GM19467 (cell line): ENCODE measurements at regions not wholly inside any gene's neighbourhood (a gene's known extent, or its start where the extent isn't known, plus 50 kb on each side); places are given as distances from the start of the nearest gene placed in this dataset.
"Not testable (repeated sequence)": the region's sequence is repeated elsewhere in the genome, so short reads cannot be mapped to it uniquely, and the experiment has no call there.

Experiments used
- ATAC-seq: cut with Tn5 transposase; IDR thresholded peaks from one replicate; pipeline ENCODE4 v1.9.1; 2021; ENCODE audit warnings: mild to moderate bottlenecking, moderate library complexity; ENCODE audit not compliant: unreplicated experiment

- ATAC-seq: no peak
These were observed 72.1 kb upstream of the PMEPA1 start for GRCh38 chr20:57781901-57782300.

DNA sequence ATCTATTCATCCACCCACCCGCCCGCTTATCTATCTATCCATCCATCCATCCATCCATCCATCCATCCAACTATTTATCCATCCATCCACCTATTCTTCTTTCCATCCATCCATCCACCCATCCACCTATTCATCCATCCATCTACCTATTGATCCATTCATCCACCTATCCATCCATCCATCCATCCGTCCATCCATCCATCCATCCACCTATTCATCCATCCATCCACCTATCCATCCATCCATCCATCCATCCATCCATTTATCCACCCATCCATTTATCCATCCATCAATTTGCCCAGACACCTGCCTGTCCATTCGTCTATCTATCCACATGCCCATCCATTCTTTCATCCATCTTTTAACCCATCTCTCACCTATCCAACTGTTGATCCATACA lies 71.1 kb upstream of the PMEPA1 start:
- no peak for ATAC-seq

GRCh38 chr20:57780398-57780797 lies 70.6 kb upstream of the PMEPA1 start:
- no peak for ATAC-seq

GRCh38 chr20:57779401-57780003 lies 69.7 kb upstream of the PMEPA1 start:
- ATAC-seq: no peak

DNA sequence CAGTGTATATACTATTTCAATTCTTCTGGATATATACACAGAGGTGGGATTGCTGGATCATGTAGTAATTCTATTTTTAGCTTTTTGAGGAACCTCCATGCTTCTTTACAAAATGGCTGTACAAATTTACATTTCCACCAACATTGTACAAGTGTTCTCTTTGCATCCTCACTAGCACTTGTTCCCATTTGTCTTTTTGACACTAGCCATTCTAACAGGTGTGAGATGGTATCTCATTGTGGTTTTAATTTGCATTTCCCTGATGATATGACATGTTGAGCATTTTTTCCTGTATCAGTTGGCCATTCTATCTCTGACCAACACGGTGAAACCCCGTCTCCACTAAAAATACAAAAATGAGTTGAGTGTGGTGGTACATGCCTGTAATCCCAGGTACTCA lies 68.1 kb upstream of the PMEPA1 start:
- no peak for ATAC-seq

DNA sequence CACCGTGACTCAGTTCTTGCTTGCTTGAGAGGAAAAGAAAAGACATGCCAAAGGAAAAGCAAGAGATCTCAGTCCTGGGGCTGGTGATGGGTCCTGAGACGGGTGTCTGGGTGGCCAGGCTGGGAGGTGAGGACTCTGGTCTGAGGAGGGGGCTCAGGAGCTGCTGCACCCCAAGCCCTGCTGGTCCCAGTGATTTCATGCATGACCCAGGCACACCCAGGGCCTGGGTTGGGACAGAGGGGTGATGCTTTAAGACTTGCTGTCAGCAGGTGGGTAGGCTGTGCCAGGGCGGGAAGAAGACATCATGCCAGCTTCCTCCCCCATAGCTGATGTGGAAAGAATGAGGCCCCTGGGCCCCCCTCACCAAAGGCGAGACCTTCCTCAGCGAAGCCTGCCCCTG lies 65.1 kb upstream of the PMEPA1 start:
- no peak for ATAC-seq

DNA sequence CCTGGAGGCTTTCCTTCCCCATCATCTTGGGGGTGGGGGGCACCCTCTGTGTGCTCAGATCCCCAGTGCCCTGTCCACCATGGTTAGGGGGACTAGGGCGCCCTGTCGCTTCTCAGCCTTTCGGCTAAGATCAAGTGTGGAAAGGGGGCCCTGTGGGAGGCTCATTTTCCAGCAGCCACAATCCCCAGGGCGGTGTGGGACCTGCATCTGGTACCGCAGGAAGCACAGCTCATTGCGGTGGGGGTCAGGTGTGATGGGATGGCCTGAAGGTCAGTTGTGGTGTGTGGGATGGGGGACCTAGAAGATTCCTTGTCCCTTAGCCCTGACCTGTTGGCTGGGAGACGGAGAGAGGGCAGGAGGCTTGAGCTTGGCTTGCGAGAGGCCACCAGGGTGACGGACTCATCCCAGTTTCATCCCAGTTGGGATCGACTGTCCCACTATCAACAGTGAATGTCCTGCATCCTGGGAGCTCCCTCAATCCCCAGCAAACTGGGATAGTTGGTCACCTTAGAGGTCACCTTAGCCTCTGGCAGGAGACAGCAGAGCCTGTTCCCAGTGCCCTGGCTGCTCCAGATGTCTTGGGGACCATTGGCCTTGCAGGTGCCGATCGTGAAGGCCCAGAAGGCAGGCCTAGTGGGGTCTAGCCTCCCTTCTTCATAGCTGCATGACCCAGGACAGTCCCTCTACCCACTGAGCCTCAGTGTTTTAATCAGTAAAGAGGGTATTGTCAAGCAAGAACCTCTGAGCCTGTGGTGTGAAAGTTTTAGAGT lies 64.5 kb upstream of the PMEPA1 start:
- no peak for ATAC-seq

GRCh38 chr20:57773059-57773815 lies 63.4 kb upstream of the PMEPA1 start:
- ATAC-seq: no peak

- no peak for ATAC-seq
These were observed 62.6 kb upstream of the PMEPA1 start for GRCh38 chr20:57772349-57772964.

DNA sequence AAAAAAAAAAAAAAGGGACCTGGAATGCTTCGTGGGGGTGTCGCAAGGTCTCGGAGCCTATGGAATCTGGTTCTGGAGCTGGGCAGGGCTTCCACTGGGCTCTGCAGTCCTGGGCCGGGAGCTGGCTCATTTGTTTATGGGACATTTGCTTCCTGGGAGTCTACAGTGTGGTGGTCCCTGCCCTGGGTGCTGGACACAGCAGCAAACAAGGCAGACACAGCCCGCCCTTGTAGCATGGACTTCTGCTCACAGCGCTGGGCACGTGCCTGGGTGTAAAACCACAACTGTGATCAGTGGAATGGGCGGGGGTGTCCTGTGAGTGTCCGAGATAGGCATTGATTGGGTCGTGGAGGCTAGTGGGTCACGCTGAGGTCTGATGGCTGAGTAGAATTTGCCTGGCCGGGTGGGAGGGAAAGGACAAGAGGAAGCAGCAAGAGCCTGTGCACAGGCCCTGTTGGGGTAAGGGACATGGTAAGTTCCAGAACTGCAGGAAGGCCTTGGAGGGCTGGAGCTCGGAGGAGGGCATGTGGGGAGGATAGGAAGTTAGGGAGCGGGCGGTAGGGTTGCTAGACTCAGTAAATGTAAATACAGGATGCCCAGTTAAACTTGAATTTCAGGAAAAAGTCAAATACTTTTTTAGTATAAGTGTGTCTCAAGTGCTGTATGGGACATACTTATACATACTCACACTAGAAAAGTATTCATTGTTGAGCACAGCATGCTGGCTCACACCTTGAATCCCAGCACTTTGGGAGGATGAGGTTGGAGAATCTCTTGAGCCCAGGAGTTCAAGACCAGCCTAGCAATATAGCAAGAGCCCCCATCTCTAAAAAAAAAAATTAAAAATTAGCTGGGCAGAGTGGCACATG lies 61.3 kb upstream of the PMEPA1 start:
- ATAC-seq: no peak

DNA sequence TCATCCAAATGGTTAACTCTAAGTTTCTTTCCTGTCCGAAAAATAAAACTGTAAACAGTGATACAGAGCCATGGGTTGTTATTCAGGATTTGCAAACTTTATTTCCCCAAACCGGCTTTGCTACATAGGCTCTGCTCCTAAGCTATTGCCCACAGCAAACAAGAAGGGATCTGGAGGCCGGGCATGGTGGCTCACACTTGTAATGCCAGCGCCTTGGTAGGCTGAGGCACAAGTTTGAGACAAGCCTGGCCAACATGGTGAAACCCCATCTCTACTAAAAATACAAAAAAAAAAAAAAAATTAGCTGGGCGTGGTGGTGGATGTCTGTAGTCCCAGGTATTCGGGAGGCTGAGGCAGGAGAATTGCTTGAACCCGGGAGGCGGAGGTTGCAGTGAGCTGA lies 60.6 kb upstream of the PMEPA1 start:
- ATAC-seq: not testable (repeated sequence)

- ATAC-seq: no peak
These were observed 59.9 kb upstream of the PMEPA1 start for GRCh38 chr20:57769756-57770155.

GRCh38 chr20:57768519-57768918 lies 58.7 kb upstream of the PMEPA1 start:
- no peak for ATAC-seq

DNA sequence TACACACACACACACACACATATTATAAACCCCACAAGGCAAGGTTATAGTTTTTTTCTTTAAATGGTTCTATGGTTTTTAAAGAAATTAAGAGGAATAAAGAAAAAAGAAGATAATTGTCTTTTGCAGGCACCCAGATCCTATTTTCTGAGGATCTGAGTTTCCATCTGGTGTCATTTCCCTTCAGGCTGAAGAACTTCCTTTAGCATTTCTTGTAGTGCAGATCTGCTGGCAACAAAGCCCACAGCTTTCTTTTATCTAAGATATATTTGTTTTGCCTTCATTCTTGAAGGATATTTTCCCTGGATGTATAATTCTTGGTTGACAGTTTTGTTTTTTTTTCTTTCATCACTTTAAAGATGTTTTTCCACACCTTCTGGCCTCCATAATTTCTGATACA lies 57.6 kb upstream of the PMEPA1 start:
- no peak for ATAC-seq

GRCh38 chr20:57763235-57763595 lies 53.4 kb upstream of the PMEPA1 start:
- ATAC-seq: no peak

GRCh38 chr20:57762531-57763234 lies 52.9 kb upstream of the PMEPA1 start:
- no peak for ATAC-seq

DNA sequence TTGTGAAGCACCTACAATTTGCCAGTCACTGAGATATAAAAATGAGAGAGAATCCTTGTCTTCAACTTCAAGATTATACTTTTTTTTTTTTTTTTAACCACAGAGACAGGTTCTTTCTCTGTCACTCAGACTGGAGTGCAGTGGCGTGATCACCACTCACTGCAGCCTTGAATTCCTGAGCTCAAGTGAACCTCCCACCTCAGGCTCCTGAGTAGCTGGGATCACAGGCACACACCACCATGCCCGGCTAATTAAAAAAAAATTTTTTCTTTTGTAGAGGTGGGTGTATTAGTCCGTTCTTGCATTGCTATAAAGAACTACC lies 51.6 kb upstream of the PMEPA1 start:
- ATAC-seq: no peak

- no peak for ATAC-seq
These were observed 51.0 kb upstream of the PMEPA1 start for GRCh38 chr20:57760698-57761412.

- ATAC-seq: no peak
These were observed 49.9 kb upstream of the PMEPA1 start for GRCh38 chr20:57759724-57760123.
